NB4 (cell line): ENCODE measurements at regions not wholly inside any gene's neighbourhood (a gene's known extent, or its start where the extent isn't known, plus 50 kb on each side); places are given as distances from the start of the nearest gene placed in this dataset.

Source experiments
- DNase-seq: peaks from one replicate; pipeline ENCODE4 v3.0.0; 2010; ENCODE audit warnings: low read depth
- H3K4me3 ChIP-seq: one replicate; pipeline ENCODE4 v1.5.1; 2011; ENCODE audit warnings: mild to moderate bottlenecking, low read depth, low read length, moderate library complexity
- CTCF ChIP-seq: IDR thresholded peaks from one replicate; pipeline ENCODE4 v1.5.1; 2012; ENCODE audit warnings: low read depth, low read length
- MAX ChIP-seq: IDR thresholded peaks from 2 replicates; pipeline ENCODE4 v1.6.1; 2011; ENCODE audit warnings: low read depth, low read length
- MYC ChIP-seq: IDR thresholded peaks from 2 replicates; pipeline ENCODE4 v1.6.1; 2011; ENCODE audit warnings: low read depth, low read length
- POLR2A ChIP-seq: IDR thresholded peaks from 2 replicates; pipeline ENCODE4 v1.6.1; 2011; ENCODE audit warnings: mild to moderate bottlenecking; ENCODE audit not compliant: insufficient read length; ENCODE audit errors: extremely low read depth

GRCh38 chr5:103904651-103905050, 342.1 kb upstream of the NUDT12 start:
- no peak overlapping the region for H3K4me3 ChIP-seq
- DNase-seq = no peak
- TF ChIP-seq MAX = no peak
- TF ChIP-seq MYC = no peak
- TF ChIP-seq CTCF = no peak
- TF ChIP-seq POLR2A = no peak

GRCh38 chr5:103902893-103903292, 340.3 kb upstream of the NUDT12 start:
- no peak overlapping the region for H3K4me3 ChIP-seq
- TF ChIP-seq MYC (no peak), CTCF (no peak), MAX (no peak), POLR2A (no peak)
- no peak for DNase-seq

GRCh38 chr5:103901885-103902284, 339.3 kb upstream of the NUDT12 start:
- no peak overlapping the region for H3K4me3 ChIP-seq
- TF ChIP-seq MYC (no peak), MAX (no peak), POLR2A (no peak), CTCF (no peak)

GRCh38 chr5:103896593-103896992, 334.0 kb upstream of the NUDT12 start:
- TF ChIP-seq POLR2A = no peak
- no peak for TF ChIP-seq MAX
- no peak for TF ChIP-seq CTCF
- TF ChIP-seq MYC = no peak
- DNase-seq = no peak
- no peak overlapping the region for H3K4me3 ChIP-seq

More at GRCh38 chr5:103901885-103902284, 339.3 kb upstream of the NUDT12 start:
- no peak for DNase-seq

GRCh38 chr5:103895738-103896137, 333.1 kb upstream of the NUDT12 start:
- no peak overlapping the region for H3K4me3 ChIP-seq
- no peak for DNase-seq
- TF ChIP-seq POLR2A (no peak), MAX (no peak), CTCF (no peak), MYC (no peak)

GRCh38 chr5:103894882-103895281, 332.3 kb upstream of the NUDT12 start:
- no peak for DNase-seq
- TF ChIP-seq CTCF (no peak), MAX (no peak), MYC (no peak), POLR2A (no peak)

More at GRCh38 chr5:103894882-103895281, 332.3 kb upstream of the NUDT12 start:
- H3K4me3 ChIP-seq = no peak overlapping the region
